ENCODE measurements at regions not wholly inside any gene's neighbourhood (a gene's known extent, or its start where the extent isn't known, plus 50 kb on each side); places are given as distances from the start of the nearest gene placed in this dataset.
A peak's percentile ranks its signal among the peaks of the same experiment; 100 is the strongest.

DNA sequence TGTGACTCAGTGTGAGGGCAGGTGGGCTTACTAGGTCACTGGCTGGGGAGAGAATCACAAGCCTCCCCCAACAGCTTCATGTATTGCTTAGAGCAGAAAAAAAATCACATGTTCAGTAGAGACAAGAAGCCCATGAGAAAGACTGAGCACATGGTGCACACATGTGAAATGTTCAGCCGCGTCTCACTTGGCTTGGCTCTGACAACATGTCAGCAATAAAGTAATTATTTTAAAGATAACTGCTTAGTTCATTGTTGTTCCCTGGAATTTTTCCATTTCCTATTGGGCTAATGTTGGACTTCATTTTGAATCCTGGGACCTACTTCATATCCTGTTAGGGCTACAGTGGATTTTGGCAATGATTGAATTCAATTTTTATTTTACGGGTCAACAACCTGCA is 222.6 kb downstream of the C6orf118 start:
- no peak for DNase-seq (ENCODE audit: low read depth)

GRCh38 chr6:165082636-165083035 is 226.8 kb downstream of the C6orf118 start:
- DNase-seq (ENCODE audit: low read depth): no peak

DNA sequence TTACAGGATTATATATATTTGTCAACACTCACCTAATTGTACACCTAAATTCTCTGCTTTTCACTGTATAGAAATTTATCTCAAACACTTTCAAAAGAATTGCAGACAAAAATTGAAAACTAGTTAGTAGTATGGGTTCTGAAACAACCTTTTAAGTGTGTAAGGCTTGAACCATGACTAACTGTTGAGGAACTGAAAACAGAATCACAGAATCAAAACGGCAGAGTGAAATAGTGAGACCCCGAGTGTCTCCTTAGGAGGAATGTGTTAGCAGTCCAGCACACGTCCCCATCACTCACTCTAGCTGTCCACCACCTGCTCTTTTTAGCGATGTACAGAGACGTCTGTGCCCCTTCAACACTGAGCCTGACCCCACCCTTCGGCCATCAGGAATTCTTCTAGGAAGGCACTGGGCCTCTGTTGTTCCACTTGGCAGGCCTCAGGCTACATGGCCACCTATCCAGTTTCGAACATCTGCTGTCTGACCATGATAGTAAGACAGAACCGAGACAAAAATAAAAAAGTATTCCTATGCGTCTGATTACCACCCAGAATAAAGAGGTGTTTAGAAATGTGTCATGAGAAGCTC is 227.4 kb downstream of the C6orf118 start:
- no peak for DNase-seq (ENCODE audit: low read depth)

DNA sequence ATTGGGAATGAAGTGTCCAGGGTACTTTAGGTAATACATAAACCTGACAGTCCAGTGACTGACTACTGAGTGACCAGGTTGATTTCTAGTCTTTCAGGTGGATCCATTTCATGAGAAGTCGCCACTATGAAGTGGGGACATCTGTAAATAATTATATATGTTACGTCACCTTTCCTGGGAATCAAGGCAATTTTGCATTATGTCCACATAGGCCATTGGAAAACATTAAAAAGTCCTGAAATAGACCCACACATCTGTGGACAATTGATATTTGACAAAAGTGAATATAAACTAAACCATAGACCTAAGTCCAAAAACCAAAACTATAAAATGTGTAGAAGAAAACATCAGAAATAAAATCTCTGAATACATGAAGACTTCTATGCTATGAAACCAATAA is 231.5 kb downstream of the C6orf118 start:
- DNase-seq (ENCODE audit: low read depth): no peak

- DNase-seq (ENCODE audit: low read depth): no peak
These were observed 237.5 kb downstream of the C6orf118 start for GRCh38 chr6:165071906-165072305.

DNA sequence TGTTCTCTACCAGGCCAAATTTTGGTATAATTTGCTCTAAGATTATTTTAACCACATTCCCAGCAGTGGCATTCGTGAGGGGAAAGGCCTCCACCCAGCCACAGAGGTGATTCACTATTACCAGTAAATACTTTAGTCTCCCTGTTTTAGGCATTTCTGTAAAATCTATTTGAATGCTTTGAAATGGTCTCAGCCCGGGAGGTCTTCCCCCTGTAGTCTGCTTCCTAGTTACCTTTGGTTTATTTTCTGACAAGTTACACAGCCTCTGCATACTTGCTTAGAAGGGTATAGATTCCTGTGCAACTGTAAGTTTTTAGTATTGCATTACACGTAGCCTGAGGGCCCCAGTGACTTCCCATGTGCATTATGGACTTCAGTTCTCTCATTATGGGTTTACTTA is 248.7 kb downstream of the C6orf118 start:
- DNase-seq (ENCODE audit: low read depth): peak; percentile 4

DNA sequence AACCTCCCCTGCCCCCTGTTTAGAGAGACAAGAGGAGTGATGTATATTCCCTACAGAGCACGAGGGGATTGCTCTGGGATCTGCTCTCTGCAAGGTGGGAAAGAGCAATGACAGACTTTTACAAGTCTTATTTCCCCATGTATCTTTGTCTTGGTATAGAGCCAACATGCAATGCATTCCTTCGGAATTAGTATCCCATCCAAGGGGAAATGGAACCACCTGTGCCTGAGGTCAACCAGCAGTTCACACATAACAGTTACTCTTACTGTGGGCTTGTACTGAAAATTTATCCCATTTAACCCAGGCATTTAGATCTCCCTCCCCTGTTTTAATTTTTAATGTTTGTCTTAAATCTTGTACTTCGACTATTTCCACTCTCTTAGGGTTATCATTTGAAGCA is 250.4 kb downstream of the C6orf118 start:
- DNase-seq (ENCODE audit: low read depth): peak; percentile 8

DNA sequence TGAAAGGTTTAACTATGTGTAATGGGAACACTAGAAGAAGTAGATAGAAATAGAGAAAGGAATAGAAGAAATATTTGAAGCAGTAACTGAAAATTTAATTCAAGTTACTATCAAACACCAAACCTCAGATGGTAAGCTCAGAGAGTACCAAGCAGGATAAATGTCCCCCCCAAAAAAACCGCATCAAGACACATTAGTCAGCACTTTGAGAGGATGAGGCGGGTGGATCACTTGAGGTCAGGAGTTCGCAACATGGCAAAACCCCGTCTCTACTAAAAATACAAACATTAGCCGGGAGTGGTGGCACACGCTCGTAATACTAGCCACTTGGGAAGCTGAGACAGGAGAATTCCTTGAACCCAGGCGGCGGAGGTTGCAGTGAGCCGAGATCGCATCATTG is 253.1 kb downstream of the C6orf118 start:
- no peak for DNase-seq (ENCODE audit: low read depth)

- peak; percentile 3 for DNase-seq (ENCODE audit: low read depth)
These were observed 254.2 kb downstream of the C6orf118 start for GRCh38 chr6:165055231-165055630.

DNA sequence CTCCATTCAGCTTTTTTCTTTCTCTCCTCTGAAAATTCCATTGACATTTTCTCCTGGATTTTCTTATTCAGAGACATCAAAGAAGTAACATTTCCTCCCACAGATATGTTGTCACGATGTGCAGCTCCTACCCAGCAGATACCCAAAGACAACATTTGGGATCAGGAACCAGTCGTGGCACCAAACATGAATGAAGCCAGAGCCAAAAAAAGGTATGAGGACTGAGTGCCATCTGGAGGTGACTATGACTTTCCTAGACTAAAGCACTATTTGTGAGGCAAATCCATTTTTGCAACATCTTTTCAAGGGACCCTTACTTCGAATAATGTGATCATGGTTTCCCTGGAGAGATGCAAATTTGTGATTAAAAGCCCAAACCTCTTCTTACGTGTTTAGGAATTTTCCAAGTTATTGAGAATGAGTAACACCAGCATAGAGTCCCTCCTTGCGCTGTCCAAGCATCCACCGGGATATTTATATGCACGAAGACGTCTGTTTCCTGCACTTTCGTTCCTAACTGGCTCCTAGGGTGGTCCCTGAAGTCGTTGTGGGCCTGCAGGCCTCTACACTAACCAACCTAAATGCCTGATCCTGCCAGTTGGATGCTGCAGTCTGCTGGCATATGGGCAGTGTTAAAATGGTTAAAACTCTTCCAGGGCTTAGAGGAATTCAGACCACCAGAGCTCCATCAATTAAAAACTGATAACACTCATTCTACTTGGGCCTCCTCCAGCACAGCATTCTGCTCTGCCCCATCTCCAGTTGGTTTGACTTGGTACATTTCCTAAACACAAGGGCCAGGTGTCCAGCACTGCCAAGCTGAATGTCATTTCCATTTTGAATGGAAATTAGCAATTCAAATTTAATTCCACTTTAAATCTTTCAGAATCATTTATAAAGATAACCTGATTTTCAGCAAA is 256.6 kb downstream of the C6orf118 start:
- no peak for DNase-seq (ENCODE audit: low read depth)

GRCh38 chr6:165049362-165049761 is 260.0 kb downstream of the C6orf118 start:
- peak; percentile 7 for DNase-seq (ENCODE audit: low read depth)

DNA sequence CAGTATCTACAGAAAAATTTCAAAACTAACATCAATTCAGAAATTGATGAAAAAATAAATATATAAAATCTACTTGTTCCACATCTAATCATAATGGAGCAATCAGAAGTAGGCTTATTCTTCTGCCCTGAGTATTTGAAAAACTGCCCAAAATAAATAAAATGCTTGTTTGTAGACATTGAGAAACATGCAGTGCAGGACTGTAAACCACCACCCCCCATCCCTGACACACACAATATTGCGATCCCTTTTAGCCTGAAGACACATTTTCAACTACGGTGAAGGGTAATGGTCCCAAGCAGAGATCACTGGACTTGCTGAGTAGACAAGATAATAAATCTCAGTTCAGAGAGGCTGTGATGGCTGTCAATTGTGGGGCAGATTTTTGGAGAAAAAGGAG is 261.5 kb downstream of the C6orf118 start:
- DNase-seq (ENCODE audit: low read depth): no peak

GRCh38 chr6:165045631-165046030 is 263.8 kb downstream of the C6orf118 start:
- no peak for DNase-seq (ENCODE audit: low read depth)

DNA sequence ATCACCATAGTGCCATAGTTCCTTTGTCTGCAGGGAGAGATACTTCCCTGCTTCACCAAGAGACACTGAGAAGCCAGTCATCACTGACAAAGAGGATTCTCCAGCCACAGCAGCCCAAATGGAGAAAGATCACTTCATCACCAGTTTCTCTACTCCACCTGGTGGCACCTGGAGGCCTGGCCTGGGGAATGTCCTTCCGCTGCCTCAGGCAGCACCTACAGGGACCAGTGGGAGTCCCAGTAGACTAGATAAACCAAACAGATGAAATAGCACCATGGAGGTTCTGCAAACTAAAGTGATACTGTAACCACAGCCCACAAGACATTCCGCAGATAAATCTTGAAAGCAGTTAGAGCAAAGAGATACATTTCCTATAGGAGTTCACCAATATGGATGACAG is 266.5 kb downstream of the C6orf118 start:
- no peak for DNase-seq (ENCODE audit: low read depth)

DNA sequence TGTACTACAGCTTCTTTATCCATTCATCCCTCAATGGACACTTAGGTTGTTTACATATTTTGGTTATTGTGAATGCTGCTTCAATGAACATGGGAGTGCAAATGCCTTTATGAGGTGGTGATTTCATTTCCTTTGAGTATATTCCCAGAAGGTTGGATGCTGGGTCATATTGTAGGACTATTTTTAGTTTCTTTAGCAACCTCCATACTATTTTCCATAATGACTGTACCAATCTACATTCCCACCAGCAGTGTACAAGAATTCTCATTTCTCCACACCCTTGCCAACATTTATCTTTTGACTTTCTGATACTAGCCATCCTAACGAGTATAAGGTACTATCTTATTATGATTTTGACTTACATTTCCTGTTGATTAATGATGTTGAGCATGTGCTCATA is 269.0 kb downstream of the C6orf118 start:
- no peak for DNase-seq (ENCODE audit: low read depth)

- no peak for DNase-seq (ENCODE audit: low read depth)
These were observed 275.1 kb downstream of the C6orf118 start for GRCh38 chr6:165034271-165034741.

DNA sequence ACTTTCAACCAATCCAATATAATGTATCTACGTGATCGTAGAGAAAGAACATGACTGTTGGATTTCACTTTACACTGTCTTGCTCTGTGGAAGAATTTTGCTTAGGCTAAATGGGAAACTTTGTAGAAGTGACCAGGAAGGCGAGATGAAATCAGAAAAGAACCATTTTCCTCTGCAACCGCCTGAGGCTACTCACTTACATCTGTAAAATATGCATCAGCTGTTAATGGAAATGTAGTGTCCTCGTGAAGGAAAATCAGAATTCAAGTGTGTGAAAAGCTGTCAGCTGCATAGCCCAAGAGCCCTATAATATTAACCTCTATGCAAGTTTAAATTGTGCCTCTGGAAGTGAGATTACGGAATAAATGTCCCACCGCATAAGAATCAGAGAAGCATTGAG is 277.9 kb downstream of the C6orf118 start:
- DNase-seq (ENCODE audit: low read depth): no peak

DNA sequence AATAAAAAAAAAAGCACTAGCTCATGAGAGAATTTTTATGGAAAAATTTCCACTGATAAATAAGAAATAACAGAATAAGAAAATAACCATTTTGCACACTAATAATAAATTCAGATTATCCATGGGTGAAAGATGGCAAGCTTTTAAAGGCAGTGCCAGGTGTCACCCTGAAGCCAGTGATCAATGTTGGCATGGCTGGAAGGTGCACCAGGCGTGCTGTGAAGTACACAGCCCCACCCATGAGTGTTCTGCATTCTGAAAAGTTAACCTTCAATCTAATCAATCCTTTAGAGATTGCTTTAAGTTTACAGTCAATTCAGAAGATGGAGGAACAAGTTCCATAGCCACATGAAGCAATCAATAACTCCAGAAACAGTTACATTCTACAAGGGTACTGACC is 284.4 kb downstream of the C6orf118 start:
- no peak for DNase-seq (ENCODE audit: low read depth)

GRCh38 chr6:165019681-165020080 is 289.7 kb downstream of the C6orf118 start:
- DNase-seq (ENCODE audit: low read depth): no peak

GRCh38 chr6:165015676-165016075 is 293.7 kb downstream of the C6orf118 start:
- DNase-seq (ENCODE audit: low read depth): no peak

GRCh38 chr6:165013701-165014100 is 295.7 kb downstream of the C6orf118 start:
- no peak for DNase-seq (ENCODE audit: low read depth)

- no peak for DNase-seq (ENCODE audit: low read depth)
These were observed 297.2 kb downstream of the C6orf118 start for GRCh38 chr6:165012183-165012582.

All from Daoy (cell line).